CD4-positive, alpha-beta T cell treated with Interleukin-17A for 1 hour (primary cell): ENCODE measurements at regions not wholly inside any gene's neighbourhood (a gene's known extent, or its start where the extent isn't known, plus 50 kb on each side); places are given as distances from the start of the nearest gene placed in this dataset.
"Not testable (repeated sequence)": the region's sequence is repeated elsewhere in the genome, so short reads cannot be mapped to it uniquely, and the experiment has no call there.

Experiments
- DNase-seq: peaks from one replicate; pipeline ENCODE4 v3.0.0-alpha.2; 2020

- not testable (repeated sequence) for DNase-seq
These were observed 195.8 kb upstream of the HMCN1 start for GRCh38 chr1:185538309-185538898.

- DNase-seq, result no peak
These were observed 196.6 kb upstream of the HMCN1 start for GRCh38 chr1:185537596-185537995.

- no peak for DNase-seq
These were observed 197.8 kb upstream of the HMCN1 start for GRCh38 chr1:185536165-185536920.

GRCh38 chr1:185535621-185536020 is 198.6 kb upstream of the HMCN1 start:
- no peak for DNase-seq

GRCh38 chr1:185534801-185535200 is 199.4 kb upstream of the HMCN1 start:
- no peak for DNase-seq

GRCh38 chr1:185533596-185533995 is 200.6 kb upstream of the HMCN1 start:
- no peak for DNase-seq

DNA sequence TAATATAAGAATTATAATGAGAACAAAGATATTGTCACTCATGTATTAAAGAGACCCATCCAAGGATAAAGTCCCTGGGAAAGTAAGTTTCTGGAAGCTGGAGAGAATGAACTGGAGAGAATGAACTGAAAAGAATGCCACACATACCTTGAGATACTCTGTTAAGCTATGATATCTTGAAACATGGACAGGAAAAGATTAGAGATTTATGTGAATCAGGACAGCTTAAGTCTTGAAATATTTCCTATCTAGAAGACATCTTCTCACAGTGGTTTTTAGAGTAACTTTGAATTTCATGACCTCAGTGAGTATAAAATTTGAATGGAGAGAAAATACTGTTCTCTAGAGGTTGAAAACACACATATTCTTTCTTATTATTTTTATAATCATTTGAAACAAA is 201.3 kb upstream of the HMCN1 start:
- DNase-seq, result no peak

GRCh38 chr1:185531838-185532237 is 202.4 kb upstream of the HMCN1 start:
- DNase-seq, result no peak

DNA sequence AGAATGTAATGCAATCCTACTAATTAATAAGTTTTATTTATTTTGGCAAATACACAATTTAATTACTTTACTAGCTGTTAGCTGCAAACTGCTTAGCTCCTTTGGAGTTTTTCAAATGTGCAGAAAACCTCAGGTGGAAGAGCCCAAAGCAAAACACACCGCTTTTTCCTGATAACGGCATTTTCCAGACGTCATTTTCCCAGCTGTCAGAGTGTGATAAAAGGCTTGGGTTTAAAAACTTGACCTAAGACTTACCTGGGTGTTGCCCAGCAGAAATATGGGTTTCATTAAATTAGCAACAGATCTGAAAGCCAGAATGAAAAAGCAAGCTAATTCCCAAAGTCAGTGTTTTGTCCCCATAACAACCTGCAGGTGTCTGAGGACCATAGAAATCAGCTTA is 204.0 kb upstream of the HMCN1 start:
- DNase-seq, result no peak

GRCh38 chr1:185529673-185530072 is 204.5 kb upstream of the HMCN1 start:
- DNase-seq, result no peak

- DNase-seq, result no peak
These were observed 206.0 kb upstream of the HMCN1 start for GRCh38 chr1:185528084-185528676.

DNA sequence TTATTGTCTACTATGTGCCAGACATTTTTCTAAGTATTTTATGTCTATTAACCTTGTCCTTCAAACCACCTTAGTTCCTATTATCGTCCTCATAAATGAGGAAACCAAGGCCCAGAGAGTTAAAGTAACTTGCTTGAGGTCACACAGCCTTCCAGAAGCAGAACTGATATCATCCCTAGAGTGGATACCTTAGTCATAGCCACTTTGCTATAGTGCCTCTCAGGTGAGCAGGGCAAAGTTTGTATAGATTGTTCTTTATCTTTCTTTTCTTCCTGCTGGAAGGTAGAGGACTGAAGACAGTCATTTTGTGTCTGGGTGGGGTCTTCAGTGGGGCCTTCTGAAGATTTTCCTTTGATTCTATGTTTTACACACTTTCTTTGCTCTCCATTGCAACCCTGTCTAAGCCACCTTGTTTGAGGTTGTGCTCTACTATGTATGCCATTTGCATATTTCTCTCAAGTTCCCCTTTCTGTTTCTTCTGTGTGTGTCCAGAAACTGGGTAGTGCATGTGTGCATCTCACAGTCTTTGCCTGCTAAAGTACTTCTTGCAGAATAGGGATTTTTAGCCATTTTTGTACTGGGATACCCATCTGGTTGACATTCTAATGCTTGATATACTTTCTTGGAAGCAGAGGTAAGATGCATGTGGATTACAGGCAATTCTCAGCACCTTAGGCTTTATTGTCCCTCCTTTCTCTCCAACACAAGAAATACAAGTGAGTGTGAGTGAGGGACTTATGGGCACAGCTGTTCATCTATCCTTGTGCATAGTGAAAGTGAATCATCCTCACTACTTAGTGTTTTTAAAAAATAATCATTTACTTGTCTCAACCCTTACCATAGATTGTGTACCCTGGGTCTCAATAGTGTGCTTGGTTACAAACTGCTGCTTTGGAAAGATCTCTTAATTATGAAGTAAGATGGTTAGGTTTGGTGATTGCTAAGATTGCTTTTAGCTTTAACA is 207.6 kb upstream of the HMCN1 start:
- DNase-seq, result no peak

GRCh38 chr1:185520188-185520920 is 203.3 kb upstream of the IVNS1ABP start:
- DNase-seq, result no peak

GRCh38 chr1:185517808-185518419 is 200.9 kb upstream of the IVNS1ABP start:
- DNase-seq, result no peak

GRCh38 chr1:185517301-185517700 is 200.3 kb upstream of the IVNS1ABP start:
- DNase-seq, result not testable (repeated sequence)

GRCh38 chr1:185515696-185516095 is 198.7 kb upstream of the IVNS1ABP start:
- DNase-seq, result no peak

DNA sequence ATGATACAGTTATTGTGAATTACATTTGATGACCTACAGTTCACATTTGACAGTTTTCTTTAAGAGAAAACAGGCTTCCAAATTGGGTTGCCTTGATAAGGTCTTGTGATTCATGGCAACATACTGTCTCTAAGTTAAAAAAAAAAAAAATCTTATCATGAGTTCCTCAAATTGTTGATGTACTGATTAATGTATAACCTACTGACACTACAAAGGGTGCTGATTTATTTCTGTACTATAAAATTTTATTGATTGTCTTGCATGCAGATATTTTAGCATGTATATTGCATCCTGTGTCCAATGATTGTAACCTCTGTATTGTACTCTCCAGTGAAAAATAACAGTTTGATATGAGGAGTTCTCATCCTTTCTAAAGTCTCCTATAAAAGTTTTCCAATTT is 197.3 kb upstream of the IVNS1ABP start:
- no peak for DNase-seq

- no peak for DNase-seq
These were observed 195.4 kb upstream of the IVNS1ABP start for GRCh38 chr1:185512442-185512841.

DNA sequence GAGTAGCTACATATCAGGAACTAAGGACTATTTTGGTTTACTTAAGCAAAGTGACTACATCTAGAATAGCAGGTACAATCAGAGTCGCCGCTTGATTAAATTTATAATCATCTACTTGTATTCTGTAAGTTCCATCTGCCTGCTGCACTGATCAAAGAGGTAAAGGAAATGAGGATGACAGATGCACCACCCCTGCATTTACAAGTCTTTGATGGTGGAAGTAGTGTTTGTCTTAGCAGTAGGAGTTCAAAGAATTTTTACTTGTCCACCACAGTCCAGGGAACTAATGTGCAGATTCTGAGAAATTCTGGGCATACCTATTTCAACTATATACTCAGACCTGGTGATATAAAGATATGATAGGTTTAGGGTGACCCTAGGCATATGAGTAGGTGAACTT is 184.1 kb upstream of the IVNS1ABP start:
- DNase-seq, result no peak

- DNase-seq, result no peak
These were observed 183.1 kb upstream of the IVNS1ABP start for GRCh38 chr1:185500001-185500626.

- DNase-seq, result no peak
These were observed 181.2 kb upstream of the IVNS1ABP start for GRCh38 chr1:185498207-185498606.

DNA sequence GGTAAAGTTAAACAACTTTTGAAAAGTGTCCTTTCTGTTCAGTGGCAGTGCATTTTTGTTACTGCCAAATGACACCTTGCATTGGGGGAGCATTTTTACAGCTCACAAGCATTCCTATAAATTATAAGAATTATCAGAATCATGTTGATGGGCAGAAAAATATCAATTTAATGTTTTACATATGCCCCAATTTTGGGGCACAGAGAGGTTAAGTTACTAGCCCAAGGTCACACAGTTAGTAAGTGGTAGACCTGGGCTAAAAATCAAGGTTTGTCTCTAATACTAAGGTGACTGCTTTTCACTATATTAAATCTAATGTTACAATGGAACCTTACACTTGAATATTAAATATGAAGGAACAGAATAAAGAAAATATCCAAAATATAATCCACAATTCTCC is 180.1 kb upstream of the IVNS1ABP start:
- DNase-seq, result no peak
